IgD-negative memory B cell (primary cell): ENCODE measurements at regions not wholly inside any gene's neighbourhood (a gene's known extent, or its start where the extent isn't known, plus 50 kb on each side); places are given as distances from the start of the nearest gene placed in this dataset.
A peak's percentile ranks its signal among the peaks of the same experiment; 100 is the strongest.
"Not testable (repeated sequence)": the region's sequence is repeated elsewhere in the genome, so short reads cannot be mapped to it uniquely, and the experiment has no call there.

Source experiments
- H3K27ac Mint-ChIP-seq, 3 donors: one replicate each; pipeline ENCODE4 v1.8.0; 2020 to 2022; ENCODE audit warnings: mild to moderate bottlenecking in 3 of 3, mixed read lengths in 3 of 3, moderate library complexity in 1 of 3
- H3K27me3 Mint-ChIP-seq: one replicate; pipeline ENCODE4 v1.8.0; 2021; ENCODE audit warnings: mixed read lengths
- H3K36me3 Mint-ChIP-seq: one replicate; pipeline ENCODE4 v1.8.0; 2020; ENCODE audit warnings: mild to moderate bottlenecking, mixed read lengths
- H3K4me1 Mint-ChIP-seq, 3 donors: one replicate each; pipeline ENCODE4 v1.8.0; 2020 to 2022; ENCODE audit warnings: mixed read lengths in 3 of 3, mild to moderate bottlenecking in 1 of 3
- H3K4me3 Mint-ChIP-seq, 4 donors: one replicate each; pipeline ENCODE4 v1.8.0; 2020 to 2022; ENCODE audit warnings: mild to moderate bottlenecking in 4 of 4, mixed read lengths in 4 of 4, moderate library complexity in 3 of 4
- H3K9me3 Mint-ChIP-seq, 3 donors: one replicate each; pipeline ENCODE4 v1.8.0; 2020 to 2021; ENCODE audit warnings: mixed read lengths in 3 of 3, mild to moderate bottlenecking in 1 of 3

DNA sequence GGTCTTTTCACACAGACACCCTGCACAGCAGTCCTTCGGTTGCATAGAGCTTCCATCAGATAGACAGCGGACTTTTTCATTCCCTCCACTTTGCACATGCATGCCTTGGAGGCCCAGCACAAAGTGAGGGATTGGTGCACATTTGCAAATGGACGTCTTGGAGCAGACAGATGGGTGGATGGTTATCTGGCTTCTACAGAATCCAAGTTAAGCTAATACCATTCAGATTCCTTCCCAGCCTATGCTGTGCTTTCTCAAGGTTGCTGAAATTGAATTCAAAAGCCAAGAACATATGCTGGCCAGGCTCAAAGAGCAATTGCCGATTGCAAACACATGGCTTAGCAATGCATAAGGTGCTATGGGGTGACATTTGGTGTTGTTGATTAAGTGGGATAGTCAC, 186.4 kb downstream of the VAPA start:
- Mint-ChIP-seq H3K4me1 (no peaks in the 10 kb centered on the region), H3K4me3 (no peak overlapping the region), H3K27me3 (no peaks in the 10 kb centered on the region), H3K27ac (no peak overlapping the region), H3K36me3 (no peaks in the 10 kb centered on the region), H3K9me3 (peaks cover 0 to 6% (median 4%) of the 10 kb centered on the region in 3 donors)

DNA sequence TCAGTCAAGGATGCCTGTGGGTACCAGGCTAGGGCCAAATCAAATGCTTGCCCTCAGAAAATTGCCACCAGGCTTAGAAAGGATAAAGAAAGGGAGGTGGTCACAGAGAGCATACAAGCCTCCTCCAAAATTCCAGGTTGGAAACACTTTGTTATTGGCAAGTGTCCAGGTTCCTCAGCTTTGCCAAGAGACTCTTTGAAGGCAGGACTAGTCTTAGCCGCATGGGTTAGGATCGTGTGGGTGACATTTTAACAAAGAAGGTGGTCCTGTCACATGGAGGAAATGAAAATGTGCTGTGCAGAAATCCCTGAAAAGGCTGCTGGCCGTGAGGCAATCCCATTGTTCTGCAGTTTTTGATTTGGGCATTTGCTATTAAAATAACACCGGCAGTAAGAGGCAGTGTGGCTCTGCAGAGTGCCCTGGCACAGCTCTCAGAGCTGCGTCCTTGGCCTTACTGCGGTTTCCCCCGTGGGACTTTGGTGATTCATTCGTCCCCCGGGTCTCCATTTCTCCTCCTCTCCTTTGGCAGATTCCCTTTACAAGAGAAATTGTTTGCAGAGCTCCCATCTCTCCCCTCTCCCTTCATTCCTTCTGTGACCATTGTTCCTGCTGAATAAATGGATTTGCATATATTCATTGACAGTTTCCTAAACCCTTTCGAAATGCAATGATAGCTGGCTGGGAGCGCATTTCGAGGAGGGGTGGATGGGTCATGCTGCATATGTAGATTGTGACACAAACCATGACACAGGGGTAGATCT, 187.3 kb downstream of the VAPA start:
- Mint-ChIP-seq H3K4me1 (no peaks in the 10 kb centered on the region), H3K9me3 (peaks cover 4 to 11% (median 8%) of the 10 kb centered on the region in 3 donors), H3K27me3 (no peaks in the 10 kb centered on the region)

DNA sequence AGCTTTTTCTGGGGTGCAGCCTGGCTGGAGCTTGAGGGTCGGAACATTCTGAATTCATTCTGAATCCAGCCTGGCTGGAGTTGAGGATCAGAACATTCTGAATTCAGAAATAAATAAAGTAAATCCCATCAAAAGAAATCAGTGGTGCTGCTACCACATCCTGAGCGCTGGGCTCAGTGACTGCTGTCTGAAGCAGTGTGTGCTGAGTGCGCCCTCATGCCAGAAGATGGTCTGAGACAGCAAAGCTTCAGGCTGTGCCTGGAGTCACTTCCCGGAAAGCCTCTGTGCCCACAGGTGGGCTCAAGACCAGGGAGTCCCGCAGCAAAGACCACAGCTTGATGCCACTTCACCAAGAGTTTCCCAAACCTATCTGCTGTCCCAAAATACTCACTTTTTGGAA, 187.9 kb downstream of the VAPA start:
- H3K4me1 Mint-ChIP-seq, result no peaks in the 10 kb centered on the region
- no peaks in the 10 kb centered on the region for H3K36me3 Mint-ChIP-seq
- no peaks in the 10 kb centered on the region for H3K27me3 Mint-ChIP-seq
- peaks cover 4 to 13% (median 8%) of the 10 kb centered on the region in 3 donors for H3K9me3 Mint-ChIP-seq
- H3K4me3 Mint-ChIP-seq, result peak overlapping the region in 1 of 4 donors; percentile 41
- H3K27ac Mint-ChIP-seq, result no peak overlapping the region

More for the DNA sequence above, 187.3 kb downstream of the VAPA start:
- Mint-ChIP-seq H3K36me3 (no peaks in the 10 kb centered on the region), H3K27ac (no peak overlapping the region), H3K4me3 (no peak overlapping the region)

DNA sequence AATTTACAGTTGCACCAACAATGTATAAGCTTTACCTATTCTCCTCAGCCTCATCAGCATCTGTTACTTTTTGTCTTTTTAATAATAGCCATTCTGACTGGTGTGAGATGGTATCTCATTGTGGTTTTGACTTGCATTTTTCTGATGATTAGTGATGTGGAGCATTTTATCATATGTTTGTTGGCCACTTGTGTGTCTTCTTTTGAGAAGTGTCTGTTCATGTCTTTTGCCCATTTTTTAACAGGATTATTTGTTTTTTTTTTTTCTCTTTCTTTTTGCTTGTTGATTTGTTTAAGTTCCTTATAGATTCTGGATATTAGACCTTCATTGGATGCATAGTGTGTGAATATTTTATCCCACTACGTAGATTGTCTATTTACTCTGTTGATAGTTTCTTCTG, 191.3 kb downstream of the VAPA start:
- H3K27me3 Mint-ChIP-seq, H3K27ac Mint-ChIP-seq, H3K4me1 Mint-ChIP-seq, H3K36me3 Mint-ChIP-seq, H3K4me3 Mint-ChIP-seq: not testable (repeated sequence)
- peaks cover 4 to 15% (median 8%) of the 10 kb centered on the region in 3 donors for H3K9me3 Mint-ChIP-seq

DNA sequence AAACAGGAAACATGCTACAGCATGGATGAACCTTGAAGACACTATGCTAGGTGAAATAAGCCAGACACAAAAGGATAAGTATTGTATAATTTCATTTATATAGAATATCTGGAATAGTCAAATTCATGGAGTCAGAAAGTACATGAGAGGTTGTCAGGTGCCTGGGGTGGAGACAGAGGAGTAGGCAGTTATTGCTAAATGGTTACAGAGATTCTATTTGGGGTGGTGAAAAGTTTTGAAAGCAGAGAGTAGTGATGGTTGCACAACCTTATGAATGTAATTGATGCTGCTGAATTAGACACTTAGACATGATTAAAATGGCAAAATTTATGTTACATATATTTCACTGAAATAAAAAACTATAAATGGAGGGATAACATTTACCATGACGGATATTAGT, 197.4 kb downstream of the VAPA start:
- Mint-ChIP-seq H3K27me3 (peaks cover 16% of the 10 kb centered on the region), H3K9me3 (peaks cover 0 to 4% (median 0%) of the 10 kb centered on the region in 3 donors), H3K4me1 (peaks cover 0 to 4% (median 0%) of the 10 kb centered on the region in 3 donors), H3K36me3 (no peaks in the 10 kb centered on the region), H3K27ac (no peak overlapping the region), H3K4me3 (no peak overlapping the region)

DNA sequence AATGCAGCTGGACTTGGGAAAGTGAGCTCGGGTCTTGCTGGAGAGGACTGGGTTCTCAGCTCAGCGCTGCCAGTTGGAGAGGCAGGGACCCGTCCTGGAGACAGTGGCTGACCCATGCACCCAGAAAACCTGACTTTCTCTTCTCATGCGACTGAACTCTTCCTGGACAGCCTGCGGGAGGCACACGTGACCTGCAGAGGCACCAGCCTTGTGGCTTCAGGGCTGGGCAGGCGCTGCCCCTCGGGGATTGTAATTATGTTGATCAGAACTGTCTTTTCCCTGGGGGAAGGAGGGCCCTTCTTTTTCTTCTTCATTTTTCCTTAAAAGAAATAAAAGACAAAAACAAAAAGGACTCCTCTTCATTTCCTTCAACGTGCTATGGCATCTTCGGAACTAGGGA, 198.1 kb downstream of the VAPA start:
- H3K36me3 Mint-ChIP-seq, result no peaks in the 10 kb centered on the region
- peaks cover 0 to 4% (median 0%) of the 10 kb centered on the region in 3 donors for H3K4me1 Mint-ChIP-seq
- H3K4me3 Mint-ChIP-seq, result no peak overlapping the region
- no peak overlapping the region for H3K27ac Mint-ChIP-seq
- H3K9me3 Mint-ChIP-seq, result peaks cover 0 to under 1% (median 0%) of the 10 kb centered on the region in 3 donors
- H3K27me3 Mint-ChIP-seq, result peaks cover 16% of the 10 kb centered on the region

DNA sequence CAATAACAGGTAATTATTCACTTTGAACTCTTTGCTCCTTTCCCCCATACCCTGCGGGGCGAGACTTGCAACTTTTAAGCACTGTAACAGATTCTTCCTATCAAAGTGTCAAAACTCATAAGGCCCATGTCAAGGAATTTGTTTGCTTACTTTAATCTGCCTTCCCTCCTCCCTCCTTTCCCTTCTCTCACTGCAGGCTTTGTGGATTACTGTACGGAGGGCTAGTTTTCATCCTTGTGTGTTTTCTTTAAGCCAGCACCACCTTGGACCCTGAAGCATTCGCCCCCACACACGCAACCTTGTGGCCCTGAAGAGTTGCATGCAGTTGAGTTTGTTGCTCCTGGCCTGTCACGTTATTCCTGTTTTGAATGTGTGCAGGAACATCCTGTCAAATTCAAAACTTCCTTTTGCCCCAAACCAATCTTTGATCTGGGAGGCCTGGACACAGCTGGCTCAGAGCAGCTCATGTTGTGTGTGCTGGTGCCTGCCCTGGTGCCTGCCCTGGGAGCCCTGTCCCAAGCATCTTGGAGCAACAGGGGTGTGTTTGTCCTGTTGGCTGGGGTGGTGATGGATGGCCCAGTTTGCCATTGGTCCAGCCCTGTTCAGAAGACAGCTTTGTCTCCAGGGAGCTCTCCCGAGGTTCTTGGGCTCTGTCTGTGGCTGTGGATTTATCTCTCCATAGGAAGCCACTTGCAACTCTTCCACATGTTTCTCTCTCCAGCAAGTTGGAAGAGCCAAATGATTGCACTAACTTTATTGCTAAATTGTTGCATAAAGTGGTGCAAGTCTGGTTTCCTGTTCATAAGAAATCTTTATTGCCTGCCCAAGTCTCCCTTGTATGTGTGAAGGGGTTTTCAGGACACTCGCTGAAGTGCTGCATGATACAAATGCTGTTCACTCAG, 199.6 kb downstream of the VAPA start:
- Mint-ChIP-seq H3K36me3 (no peaks in the 10 kb centered on the region), H3K27ac (no peak overlapping the region), H3K4me1 (peaks cover 0 to 4% (median 0%) of the 10 kb centered on the region in 3 donors), H3K27me3 (peaks cover 16% of the 10 kb centered on the region), H3K4me3 (no peak overlapping the region), H3K9me3 (peaks cover 0 to under 1% (median 0%) of the 10 kb centered on the region in 3 donors)

DNA sequence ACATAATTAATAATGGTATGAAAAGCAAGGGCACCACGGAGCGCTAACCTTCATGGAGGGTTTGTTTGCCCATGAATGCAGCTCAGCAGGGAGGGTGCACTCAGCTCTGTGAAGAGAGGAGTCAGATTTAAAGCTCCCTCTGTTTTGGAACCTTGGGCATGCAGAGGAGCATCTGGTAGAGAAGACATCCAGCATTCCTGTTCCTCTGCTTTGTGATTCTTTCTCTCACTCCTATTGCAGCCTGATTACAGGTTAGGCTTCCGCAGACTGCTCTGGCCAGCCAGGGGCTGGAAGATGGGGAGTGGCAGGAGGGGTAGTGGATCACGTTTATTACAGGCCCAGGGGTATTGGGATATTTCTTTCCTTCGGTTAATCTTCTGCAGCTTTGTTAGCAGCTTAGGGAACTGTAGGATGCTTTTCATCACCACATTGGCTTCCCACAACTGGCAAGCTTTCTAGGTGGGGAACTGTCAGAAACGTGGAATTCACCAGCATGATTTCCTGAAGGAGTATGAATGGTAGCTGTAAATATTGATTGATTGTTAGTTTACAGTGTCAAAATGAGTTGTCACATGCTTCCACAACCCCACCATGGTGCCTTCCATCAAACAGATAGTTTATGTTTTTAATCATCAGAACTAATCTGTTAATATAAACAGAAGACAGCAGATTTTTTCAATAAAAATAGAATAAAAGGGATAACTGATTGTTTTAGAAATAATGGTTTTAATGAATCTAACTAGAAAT, 201.1 kb downstream of the VAPA start:
- Mint-ChIP-seq H3K4me1 (peaks cover 0 to 4% (median under 1%) of the 10 kb centered on the region in 3 donors), H3K27ac (no peak overlapping the region), H3K4me3 (no peak overlapping the region), H3K36me3 (no peaks in the 10 kb centered on the region), H3K9me3 (peaks cover 0 to 3% (median 2%) of the 10 kb centered on the region in 3 donors), H3K27me3 (peaks cover 13% of the 10 kb centered on the region)

DNA sequence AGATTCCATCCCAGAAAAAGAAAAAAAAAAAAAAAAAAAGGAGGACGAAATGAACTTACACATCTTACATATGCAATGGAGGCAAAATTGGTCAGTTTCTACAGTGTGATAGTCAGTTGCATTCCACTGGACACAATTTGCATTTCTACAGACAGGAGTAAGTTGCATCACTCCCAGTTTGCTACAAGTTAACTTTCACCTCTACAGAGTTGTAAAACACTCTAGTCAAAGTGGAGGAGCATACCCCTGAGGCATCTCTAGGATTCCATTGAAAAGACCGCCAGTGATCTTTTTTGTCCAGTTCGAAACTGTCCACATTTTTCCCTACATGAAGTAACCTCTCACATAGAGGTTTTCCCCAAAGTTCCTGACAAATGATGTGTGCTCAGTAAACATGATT, 202.8 kb downstream of the VAPA start:
- Mint-ChIP-seq H3K9me3 (peaks cover 0 to 3% (median 2%) of the 10 kb centered on the region in 3 donors), H3K36me3 (no peaks in the 10 kb centered on the region), H3K4me3 (no peak overlapping the region), H3K27ac (peak overlapping the region in 1 of 3 donors; percentile 55), H3K27me3 (peaks cover 5% of the 10 kb centered on the region), H3K4me1 (peaks cover 0 to 9% (median 4%) of the 10 kb centered on the region in 3 donors)

DNA sequence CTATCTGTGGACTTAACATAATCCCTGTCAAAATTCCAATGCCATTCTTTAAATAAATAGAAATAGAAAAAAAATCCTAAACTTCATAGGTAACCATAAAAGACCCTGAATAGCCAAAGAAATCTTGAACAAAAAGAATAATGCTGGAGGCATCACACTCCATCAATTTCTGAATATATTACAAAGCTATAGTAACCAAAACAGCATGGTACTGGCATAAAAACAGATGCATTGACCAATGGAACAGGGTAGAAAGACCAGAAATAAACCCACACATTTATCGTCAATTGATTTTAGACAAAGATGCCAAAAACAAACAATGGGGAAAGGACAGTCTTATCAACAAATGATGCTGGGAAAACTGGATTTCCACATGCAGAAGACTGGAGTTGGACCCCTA, 205.7 kb downstream of the VAPA start:
- Mint-ChIP-seq H3K4me3 (no peak overlapping the region), H3K27ac (no peak overlapping the region), H3K36me3 (no peaks in the 10 kb centered on the region), H3K27me3 (no peaks in the 10 kb centered on the region), H3K4me1 (peaks cover 0 to 9% (median 1%) of the 10 kb centered on the region in 3 donors), H3K9me3 (peaks cover 0 to 3% (median 2%) of the 10 kb centered on the region in 3 donors)

DNA sequence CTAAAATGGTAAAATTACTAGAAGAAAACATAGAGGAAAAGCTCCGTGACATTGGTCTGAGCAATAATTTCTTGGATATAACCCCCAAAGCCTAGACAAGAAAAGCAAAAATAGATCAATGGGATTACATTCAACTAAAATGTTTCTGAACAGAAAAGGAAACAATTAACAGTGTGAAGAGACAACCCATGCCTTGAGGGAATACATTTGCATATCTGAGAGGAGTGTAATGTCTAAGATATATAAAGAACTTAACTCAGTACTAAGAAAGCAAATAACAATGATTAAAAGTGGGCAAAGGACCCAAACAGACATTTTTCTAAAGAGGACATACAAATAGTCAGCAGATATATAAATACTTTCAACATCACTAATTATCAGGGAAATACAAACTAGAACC, 206.2 kb downstream of the VAPA start:
- Mint-ChIP-seq H3K9me3 (peaks cover 0 to 3% (median 2%) of the 10 kb centered on the region in 3 donors), H3K4me3 (no peak overlapping the region), H3K27me3 (no peaks in the 10 kb centered on the region), H3K27ac (no peak overlapping the region), H3K4me1 (peaks cover 0 to 9% (median 1%) of the 10 kb centered on the region in 3 donors), H3K36me3 (no peaks in the 10 kb centered on the region)

DNA sequence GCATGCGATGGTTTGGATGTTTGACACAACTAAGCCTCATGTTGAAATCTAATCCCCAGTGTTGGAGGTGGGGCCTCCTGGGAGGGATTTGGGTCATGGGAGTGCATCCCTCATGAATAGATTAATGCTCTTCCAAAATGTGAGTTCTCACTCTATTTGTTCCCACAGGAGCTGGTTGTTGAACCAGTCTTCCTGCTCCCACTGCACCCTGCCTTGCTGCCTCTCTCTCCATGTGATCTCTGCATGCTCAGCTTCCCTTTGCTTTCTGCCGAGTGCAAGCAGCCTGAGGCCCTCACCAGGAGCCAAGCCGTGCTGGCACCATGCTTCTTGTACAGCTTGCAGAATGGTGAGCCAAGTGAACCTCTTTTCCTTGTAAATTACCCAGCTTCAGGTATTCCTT, 206.8 kb downstream of the VAPA start:
- no peak overlapping the region for H3K4me3 Mint-ChIP-seq
- no peaks in the 10 kb centered on the region for H3K27me3 Mint-ChIP-seq
- no peak overlapping the region for H3K27ac Mint-ChIP-seq
- no peaks in the 10 kb centered on the region for H3K36me3 Mint-ChIP-seq
- peaks cover 0 to 3% (median 2%) of the 10 kb centered on the region in 3 donors for H3K9me3 Mint-ChIP-seq
- H3K4me1 Mint-ChIP-seq, result peaks cover 0 to 9% (median 1%) of the 10 kb centered on the region in 3 donors

DNA sequence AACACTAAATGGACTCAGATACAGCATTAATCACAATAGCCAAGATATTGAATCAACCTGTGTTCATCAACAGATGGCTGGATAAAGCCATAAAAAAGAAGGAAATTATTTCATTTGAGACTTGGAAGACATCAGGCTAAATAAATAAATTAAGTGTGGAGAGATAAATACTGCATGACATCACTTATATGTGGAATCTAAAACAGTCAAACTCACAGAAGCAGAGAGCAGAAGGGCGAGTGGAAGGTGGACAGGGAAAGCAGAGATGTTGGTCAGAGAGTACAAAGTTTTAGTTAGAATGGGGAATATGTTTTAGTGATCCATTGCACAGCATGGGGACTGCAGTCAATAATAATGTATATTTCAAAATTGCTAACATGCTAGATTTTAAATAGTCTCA, 207.2 kb downstream of the VAPA start:
- H3K27me3 Mint-ChIP-seq, result no peaks in the 10 kb centered on the region
- peaks cover 0 to 3% (median 2%) of the 10 kb centered on the region in 3 donors for H3K9me3 Mint-ChIP-seq
- H3K4me3 Mint-ChIP-seq, result no peak overlapping the region
- H3K4me1 Mint-ChIP-seq, result peaks cover 0 to 9% (median 1%) of the 10 kb centered on the region in 3 donors
- peak overlapping the region in 1 of 3 donors; percentile 6 for H3K27ac Mint-ChIP-seq
- H3K36me3 Mint-ChIP-seq, result no peaks in the 10 kb centered on the region

DNA sequence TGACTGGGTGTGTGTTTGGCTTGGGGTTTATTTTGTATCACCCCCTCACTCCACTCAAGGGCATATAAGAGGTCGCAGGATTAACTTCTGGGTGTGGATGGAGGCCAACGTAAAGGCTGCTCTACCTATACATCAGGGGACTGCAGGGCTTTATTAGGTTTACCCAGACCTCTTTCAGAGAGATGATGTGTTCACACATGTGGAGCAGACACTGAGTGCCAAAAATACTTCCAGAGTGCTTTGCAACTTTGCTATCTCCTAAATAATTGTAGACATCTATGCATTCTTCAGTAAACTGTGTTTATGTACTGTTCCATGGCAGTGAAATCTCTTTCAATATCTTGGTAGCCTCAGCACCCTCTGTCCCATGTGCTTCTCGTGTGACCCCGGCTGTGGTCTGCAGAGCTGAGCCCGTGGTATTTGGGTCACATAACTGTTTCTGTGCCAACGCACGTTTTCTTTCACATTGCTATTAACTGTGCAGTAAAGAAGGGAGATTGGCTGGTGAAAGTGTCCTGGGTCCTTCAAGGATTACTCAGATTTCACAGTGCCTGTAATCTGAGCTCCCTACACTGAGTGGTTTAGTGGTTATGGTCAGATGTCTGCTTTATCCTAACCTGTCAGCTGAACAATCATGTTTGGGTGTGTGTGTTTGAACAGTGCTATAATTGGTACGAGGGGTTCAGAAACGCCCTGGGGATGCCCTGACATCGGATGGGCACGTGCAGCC, 208.1 kb downstream of the VAPA start:
- H3K4me1 Mint-ChIP-seq, result peaks cover 0 to 9% (median 1%) of the 10 kb centered on the region in 3 donors
- no peaks in the 10 kb centered on the region for H3K27me3 Mint-ChIP-seq
- H3K9me3 Mint-ChIP-seq, result peaks cover 0 to 3% (median 2%) of the 10 kb centered on the region in 3 donors
- H3K4me3 Mint-ChIP-seq, result no peak overlapping the region
- peak overlapping the region in 1 of 3 donors; percentile 44 for H3K27ac Mint-ChIP-seq
- no peaks in the 10 kb centered on the region for H3K36me3 Mint-ChIP-seq
